Testis (tissue), 2 donors: ENCODE measurements at regions not wholly inside any gene's neighbourhood (a gene's known extent, or its start where the extent isn't known, plus 50 kb on each side); places are given as distances from the start of the nearest gene placed in this dataset.

Experiments
- CTCF ChIP-seq, 3 experiments: fragments of 450-650 bp in 2 of 3; fragments of 200-600 bp in 1 of 3; sonication (generic) in 1 of 3; IDR thresholded peaks; one replicate each; pipeline ENCODE4 v1.5.1; 2016 to 2019; ENCODE audit warnings: antibody characterized with exemption in 3 of 3, mild to moderate bottlenecking in 2 of 3, moderate library complexity in 1 of 3
- POLR2A ChIP-seq: fragments of 450-650 bp; IDR thresholded peaks from one replicate; pipeline ENCODE4 v1.6.1; 2017; ENCODE audit warnings: antibody characterized with exemption, mild to moderate bottlenecking, moderate library complexity

GRCh38 chr3:26960382-26960781 lies 337.8 kb downstream of the LRRC3B start:
- TF ChIP-seq POLR2A (no peak), CTCF (IDR thresholded peaks at IDR 0.05) (no peak)
